Left ventricle myocardium inferior (tissue), 1 donor: ENCODE measurements at regions not wholly inside any gene's neighbourhood (a gene's known extent, or its start where the extent isn't known, plus 50 kb on each side); places are given as distances from the start of the nearest gene placed in this dataset.

Experiments used
- DNase-seq: peaks from one replicate; pipeline ENCODE4 v3.0.0-alpha.2; 2020
- H3K27ac ChIP-seq: fragments of 200-600 bp; replicated peaks from 2 replicates; pipeline ENCODE4 v1.8.0; 2021
- H3K27me3 ChIP-seq: fragments of 200-600 bp; 2 replicates; pipeline ENCODE4 v1.8.0; 2021; ENCODE audit warnings: low read depth
- H3K36me3 ChIP-seq: fragments of 200-600 bp; 2 replicates; pipeline ENCODE4 v1.8.0; 2021
- H3K4me1 ChIP-seq: fragments of 200-600 bp; 2 replicates; pipeline ENCODE4 v1.8.0; 2021
- H3K4me3 ChIP-seq: fragments of 200-600 bp; 2 replicates; pipeline ENCODE4 v1.8.0; 2021; ENCODE audit warnings: mild to moderate bottlenecking, moderate library complexity
- H3K9me3 ChIP-seq: fragments of 200-600 bp; replicated peaks from 2 replicates; pipeline ENCODE4 v1.8.0; 2021
- CTCF ChIP-seq: fragments of 200-600 bp; IDR thresholded peaks from 2 replicates; pipeline ENCODE4 v1.8.0; 2021; ENCODE audit warnings: antibody characterized with exemption, mild to moderate bottlenecking, borderline replicate concordance
- intact Hi-C: fragments of 100-400 bp; cut with micrococcal nuclease; formaldehyde crosslinking; loops from one replicate; pipeline ENCODE4 v1.11.0; 2022
- donor health status: DM: no; HTN: yes; CAD: no; lungs with severe emphysema.

GRCh38 chr10:6321880-6322279 lies 119.1 kb downstream of the PFKFB3 start:
- no peak overlapping the region for H3K4me3 ChIP-seq
- intact Hi-C loops: no loop called here

GRCh38 chr10:6322805-6323204 lies 120.1 kb downstream of the PFKFB3 start:
- H3K27me3 ChIP-seq: no peaks in the 10 kb centered on the region
- intact Hi-C loops: no loop called here

More at GRCh38 chr10:6321880-6322279, 119.1 kb downstream of the PFKFB3 start:
- no peak for DNase-seq
- no peak for TF ChIP-seq CTCF
- Histone ChIP-seq H3K4me1 (no peaks in the 10 kb centered on the region), H3K9me3 (no peaks in the 10 kb centered on the region), H3K36me3 (no peaks in the 10 kb centered on the region), H3K27ac (no peak overlapping the region), H3K27me3 (no peaks in the 10 kb centered on the region)

GRCh38 chr10:6327961-6328698 lies 125.4 kb downstream of the PFKFB3 start:
- no peak for TF ChIP-seq CTCF
- Histone ChIP-seq H3K27me3 (no peaks in the 10 kb centered on the region), H3K27ac (no peak overlapping the region), H3K4me3 (no peak overlapping the region), H3K4me1 (no peaks in the 10 kb centered on the region), H3K9me3 (no peaks in the 10 kb centered on the region), H3K36me3 (no peaks in the 10 kb centered on the region)
- no peak for DNase-seq
- intact Hi-C loops: no loop called here

More at GRCh38 chr10:6322805-6323204, 120.1 kb downstream of the PFKFB3 start:
- no peak for TF ChIP-seq CTCF
- no peaks in the 10 kb centered on the region for H3K4me1 ChIP-seq
- no peak overlapping the region for H3K27ac ChIP-seq
- DNase-seq: no peak
- H3K4me3 ChIP-seq: no peak overlapping the region
- H3K9me3 ChIP-seq: no peaks in the 10 kb centered on the region
- no peaks in the 10 kb centered on the region for H3K36me3 ChIP-seq

GRCh38 chr10:6328699-6329423 lies 126.1 kb downstream of the PFKFB3 start:
- intact Hi-C loops: no loop called here
- DNase-seq: no peak
- no peaks in the 10 kb centered on the region for H3K27me3 ChIP-seq
- H3K9me3 ChIP-seq: no peaks in the 10 kb centered on the region
- H3K27ac ChIP-seq: peak overlapping the region; percentile 36
- TF ChIP-seq CTCF: no peak
- H3K36me3 ChIP-seq: no peaks in the 10 kb centered on the region
- H3K4me1 ChIP-seq: no peaks in the 10 kb centered on the region
- H3K4me3 ChIP-seq: no peak overlapping the region

GRCh38 chr10:6333086-6333485 lies 130.4 kb downstream of the PFKFB3 start:
- Histone ChIP-seq H3K27ac (no peak overlapping the region), H3K4me3 (no peak overlapping the region), H3K36me3 (no peaks in the 10 kb centered on the region), H3K27me3 (peaks cover 3% of the 10 kb centered on the region), H3K4me1 (no peaks in the 10 kb centered on the region), H3K9me3 (no peaks in the 10 kb centered on the region)
- intact Hi-C loops: no loop called here
- DNase-seq: no peak
- TF ChIP-seq CTCF: no peak
